NOMO-1 treated with dmso at 0.1 percent for 144 hours (cell line): ENCODE measurements at regions not wholly inside any gene's neighbourhood (a gene's known extent, or its start where the extent isn't known, plus 50 kb on each side); places are given as distances from the start of the nearest gene placed in this dataset.

Experiments
- DNase-seq: peaks from one replicate; lab custom pipeline; 2025; ENCODE audit not compliant: unreplicated experiment; lab: John Stamatoyannopoulos, UW

- DNase-seq: no peak
Measured at GRCh38 chr12:11946161-11946560, 124.6 kb upstream of the BCL2L14 start.

GRCh38 chr12:11947213-11947612 lies 123.5 kb upstream of the BCL2L14 start:
- no peak for DNase-seq

- no peak for DNase-seq
Measured at GRCh38 chr12:11949738-11950411, 120.9 kb upstream of the BCL2L14 start.

- no peak for DNase-seq
Measured at GRCh38 chr12:11951209-11951608, 119.5 kb upstream of the BCL2L14 start.

GRCh38 chr12:11953523-11953922 lies 117.2 kb upstream of the BCL2L14 start:
- DNase-seq: no peak

- DNase-seq: peak; percentile 7
Measured at GRCh38 chr12:11954181-11954580, 116.6 kb upstream of the BCL2L14 start.

- no peak for DNase-seq
Measured at GRCh38 chr12:11958221-11959091, 112.3 kb upstream of the BCL2L14 start.

- no peak for DNase-seq
Measured at GRCh38 chr12:11959117-11959823, 111.5 kb upstream of the BCL2L14 start.

- no peak for DNase-seq
Measured at GRCh38 chr12:11960646-11961045, 110.1 kb upstream of the BCL2L14 start.

- DNase-seq: no peak
Measured at GRCh38 chr12:11961686-11962085, 109.1 kb upstream of the BCL2L14 start.

GRCh38 chr12:11962860-11963259 lies 107.9 kb upstream of the BCL2L14 start:
- peak; percentile 9 for DNase-seq

GRCh38 chr12:11963841-11964471 lies 106.8 kb upstream of the BCL2L14 start:
- DNase-seq: no peak

- no peak for DNase-seq
Measured at GRCh38 chr12:11965258-11965910, 105.4 kb upstream of the BCL2L14 start.

GRCh38 chr12:11967376-11968047 lies 103.2 kb upstream of the BCL2L14 start:
- no peak for DNase-seq

GRCh38 chr12:11968048-11968383 lies 102.7 kb upstream of the BCL2L14 start:
- DNase-seq: no peak

GRCh38 chr12:11968516-11968915 lies 102.2 kb upstream of the BCL2L14 start:
- no peak for DNase-seq

- no peak for DNase-seq
Measured at GRCh38 chr12:11969437-11970154, 101.1 kb upstream of the BCL2L14 start.

GRCh38 chr12:11970155-11970520 lies 100.6 kb upstream of the BCL2L14 start:
- no peak for DNase-seq

GRCh38 chr12:11973396-11973795 lies 97.3 kb upstream of the BCL2L14 start:
- no peak for DNase-seq

GRCh38 chr12:11976005-11976404 lies 94.7 kb upstream of the BCL2L14 start:
- no peak for DNase-seq
